ENCODE measurements at regions not wholly inside any gene's neighbourhood (a gene's known extent, or its start where the extent isn't known, plus 50 kb on each side); places are given as distances from the start of the nearest gene placed in this dataset.

DNA sequence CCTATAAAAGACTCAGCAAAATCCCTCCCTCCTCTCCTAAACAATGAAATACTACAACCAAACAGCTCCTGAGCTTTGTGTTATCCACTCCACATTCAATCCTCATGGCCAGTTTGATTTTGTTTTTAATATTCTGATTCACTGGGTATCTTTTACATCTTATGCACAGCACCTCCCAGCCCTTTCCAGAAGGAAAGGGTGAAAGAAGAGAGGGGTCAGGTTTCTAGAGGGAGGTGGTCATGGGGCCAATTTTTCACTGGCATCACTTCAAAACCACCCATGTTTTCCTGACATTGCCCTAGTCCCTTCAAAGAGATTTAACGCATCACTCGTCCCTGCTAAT is 315.6 kb downstream of the LPIN1 start:
- DNase-seq = no peak

DNA sequence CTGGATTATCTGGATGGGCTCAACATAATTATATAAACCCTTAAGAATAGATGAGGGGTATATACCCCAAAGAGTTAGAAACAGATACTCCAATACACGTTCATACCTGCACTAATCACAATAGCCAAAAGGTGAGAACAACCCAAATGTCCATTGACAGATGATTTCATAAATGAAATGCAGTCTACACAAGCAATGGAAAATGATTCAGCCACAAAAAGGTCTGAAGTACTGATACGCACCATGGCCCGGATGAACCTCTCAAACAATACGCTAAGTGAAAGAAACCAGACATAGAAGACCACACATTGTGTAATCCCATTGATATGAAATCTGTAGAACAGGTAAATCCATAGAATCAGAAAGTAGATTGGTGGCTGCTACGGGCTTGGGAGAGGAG is 316.8 kb downstream of the LPIN1 start:
- no peak for DNase-seq

DNA sequence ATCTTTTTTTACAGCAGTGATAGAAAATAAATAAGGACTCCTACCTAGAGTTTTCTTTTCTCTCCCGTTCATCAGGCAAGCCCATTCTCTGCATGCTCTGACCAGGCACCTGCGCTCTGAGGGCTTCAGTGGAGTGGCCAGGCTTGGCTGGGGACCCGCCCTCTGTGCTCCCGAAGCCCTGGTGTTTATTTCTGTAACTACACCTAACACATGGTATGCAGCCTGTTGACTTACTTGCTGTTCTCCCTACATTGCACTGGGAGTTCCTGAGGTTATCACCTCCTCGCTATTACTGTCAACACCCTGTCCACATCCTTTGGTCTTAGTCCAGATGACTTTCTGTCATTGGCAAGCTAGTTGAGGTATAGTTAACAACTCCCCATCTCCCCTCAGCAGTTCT is 317.7 kb downstream of the LPIN1 start:
- DNase-seq = no peak

DNA sequence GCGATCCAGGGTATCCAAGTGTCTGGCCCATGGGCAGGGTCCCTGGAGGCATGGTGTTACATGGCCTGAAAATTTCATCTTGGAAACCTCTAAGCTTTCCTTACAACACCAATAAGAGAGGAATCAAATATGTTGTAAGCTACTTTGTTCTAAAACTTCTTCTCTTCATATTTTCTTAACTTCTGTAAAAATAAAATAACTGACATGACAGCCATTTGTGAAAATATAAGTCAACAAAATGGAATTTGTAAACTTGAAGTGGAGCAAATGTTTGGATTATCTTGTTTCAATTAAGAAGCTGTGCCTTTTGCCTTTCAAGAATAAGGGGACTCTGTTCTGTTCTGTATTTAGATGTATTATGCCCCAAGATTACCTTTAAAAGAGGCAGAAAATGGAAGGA is 319.7 kb downstream of the LPIN1 start:
- no peak for DNase-seq

DNA sequence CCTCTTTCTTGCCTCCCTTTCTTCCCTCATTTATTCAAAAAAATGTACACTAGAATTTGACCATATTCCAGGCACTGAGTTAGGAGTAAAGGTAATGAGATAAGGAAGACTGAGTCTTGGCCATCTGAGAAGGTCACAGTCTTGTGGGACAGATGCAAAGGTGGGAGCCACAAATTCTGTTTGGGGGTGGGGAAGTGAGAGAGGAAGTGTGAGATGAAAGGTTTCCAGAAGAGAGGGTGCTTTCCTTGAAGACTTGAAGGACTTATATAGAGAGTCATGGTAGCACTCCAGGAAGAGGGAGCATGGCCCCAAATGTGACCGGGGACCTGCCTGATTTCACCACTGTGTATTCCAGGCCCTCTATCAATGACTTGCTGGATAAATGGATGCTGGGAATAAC is 320.6 kb downstream of the LPIN1 start:
- no peak for DNase-seq

DNA sequence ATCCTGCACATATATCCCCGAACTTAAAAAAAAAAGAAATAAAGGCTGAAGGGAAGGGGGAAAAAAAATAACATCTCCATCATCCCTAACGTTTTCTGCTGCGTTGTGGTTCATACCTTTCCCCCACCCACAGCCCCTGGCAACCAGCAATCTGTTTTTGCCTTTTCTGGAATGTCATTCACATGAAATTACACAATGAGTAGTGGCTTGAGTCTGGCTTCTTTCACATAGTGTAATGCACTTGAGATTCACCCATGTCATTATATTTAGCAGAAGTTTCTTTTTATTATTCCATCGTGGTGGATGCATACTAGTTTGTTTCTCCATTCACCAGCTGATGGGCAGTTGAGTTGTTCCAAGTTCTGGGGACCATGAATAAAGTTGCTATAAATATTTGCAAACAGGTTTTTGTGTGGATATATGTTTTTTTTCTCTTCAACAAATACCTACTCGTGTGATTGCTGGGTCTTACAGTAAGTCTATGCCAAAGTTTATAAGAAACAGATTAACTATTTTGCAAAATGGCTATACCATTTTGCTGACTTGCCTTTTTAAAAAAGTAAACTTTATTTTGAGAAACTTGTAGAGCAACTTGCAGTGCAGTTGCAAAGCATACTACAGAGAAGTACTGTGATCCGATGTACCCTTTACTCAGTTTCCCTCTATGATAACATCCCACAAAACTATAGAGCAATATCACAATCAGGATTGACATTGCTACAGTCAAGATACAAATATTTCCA is 322.5 kb downstream of the LPIN1 start:
- DNase-seq = no peak

DNA sequence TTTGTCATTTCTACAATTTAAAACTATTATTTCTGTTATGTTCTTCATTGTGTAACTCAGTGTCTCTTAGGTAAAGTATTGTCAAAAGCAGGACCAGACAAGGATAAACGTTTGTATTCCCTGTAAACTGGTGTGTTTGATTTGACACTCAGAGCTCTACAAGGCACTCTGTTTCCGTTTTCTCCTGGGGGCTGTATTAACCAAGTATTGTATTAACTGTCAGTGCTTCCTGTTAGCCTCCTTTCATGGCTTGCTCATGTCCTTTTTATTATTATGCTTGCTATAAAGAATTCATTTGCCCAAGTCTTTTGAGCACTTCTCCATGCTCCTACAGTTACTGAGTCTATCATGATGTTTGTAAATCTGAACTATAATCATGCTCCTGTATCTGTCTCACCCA is 323.7 kb downstream of the LPIN1 start:
- DNase-seq = no peak

DNA sequence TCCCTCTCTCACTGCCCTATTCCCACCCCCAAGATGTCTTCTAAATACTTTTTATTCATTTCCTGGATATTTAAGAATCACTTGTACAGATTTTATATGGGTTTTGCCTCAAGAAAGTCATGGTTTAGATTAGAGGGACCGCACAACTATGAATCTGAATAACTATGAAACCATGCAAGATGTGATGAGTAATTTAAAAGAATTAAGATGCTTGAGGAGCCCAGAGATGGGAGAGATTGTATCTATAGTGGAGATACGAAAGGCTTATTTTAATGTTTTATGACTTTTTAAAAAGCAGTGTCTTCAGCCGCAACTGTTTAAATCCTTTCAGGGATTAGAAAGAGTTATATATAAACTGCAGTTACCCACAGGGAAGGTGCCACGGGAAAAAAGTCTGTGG is 324.1 kb downstream of the LPIN1 start:
- no peak for DNase-seq

DNA sequence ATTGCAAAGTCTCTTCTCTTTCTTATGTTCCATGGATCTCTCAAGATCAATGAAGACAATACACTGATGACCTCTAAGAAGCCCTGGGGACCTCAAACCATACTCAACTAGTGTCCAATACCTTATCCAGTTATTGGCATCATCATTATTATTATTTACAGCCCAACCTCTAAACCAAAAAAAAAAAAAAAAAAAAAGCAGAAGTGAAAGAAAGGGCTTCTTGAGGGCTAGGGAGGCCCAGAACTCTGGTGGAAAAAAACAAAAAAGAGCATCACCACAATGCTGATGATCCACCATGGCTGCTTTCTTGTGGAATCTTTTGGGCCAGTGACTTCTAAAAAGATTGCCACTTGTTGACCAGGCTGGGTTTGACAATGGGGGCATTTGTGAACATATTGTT is 324.9 kb downstream of the LPIN1 start:
- no peak for DNase-seq

DNA sequence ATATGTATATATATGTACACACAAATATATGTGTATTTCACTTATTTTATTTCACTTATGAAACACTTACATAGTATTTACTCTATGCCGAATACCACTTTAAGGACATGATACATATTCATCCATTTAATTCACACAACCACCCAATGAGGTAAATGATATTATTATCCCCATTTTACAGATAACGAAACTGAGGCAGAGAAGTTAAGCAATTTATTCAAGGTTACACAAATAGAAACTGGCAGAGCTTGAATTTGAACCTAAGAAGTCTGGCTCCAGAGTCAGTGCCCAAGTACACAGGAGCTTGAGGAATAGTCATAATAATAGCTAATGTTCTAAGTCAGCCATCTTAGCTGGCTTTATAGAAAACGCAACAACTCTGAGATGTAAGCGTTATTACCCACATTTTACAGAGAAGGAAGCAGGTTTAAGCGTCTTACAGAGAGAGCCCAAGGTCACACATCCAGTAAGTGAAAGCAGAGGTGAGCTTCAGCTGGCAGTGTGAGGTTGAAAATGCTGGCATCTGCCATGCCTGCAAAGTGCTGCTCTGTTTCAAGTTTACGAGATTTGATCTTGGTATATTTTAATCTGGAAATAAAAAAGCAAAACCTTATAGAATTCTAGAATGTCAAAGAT is 326.9 kb downstream of the LPIN1 start:
- DNase-seq = no peak

DNA sequence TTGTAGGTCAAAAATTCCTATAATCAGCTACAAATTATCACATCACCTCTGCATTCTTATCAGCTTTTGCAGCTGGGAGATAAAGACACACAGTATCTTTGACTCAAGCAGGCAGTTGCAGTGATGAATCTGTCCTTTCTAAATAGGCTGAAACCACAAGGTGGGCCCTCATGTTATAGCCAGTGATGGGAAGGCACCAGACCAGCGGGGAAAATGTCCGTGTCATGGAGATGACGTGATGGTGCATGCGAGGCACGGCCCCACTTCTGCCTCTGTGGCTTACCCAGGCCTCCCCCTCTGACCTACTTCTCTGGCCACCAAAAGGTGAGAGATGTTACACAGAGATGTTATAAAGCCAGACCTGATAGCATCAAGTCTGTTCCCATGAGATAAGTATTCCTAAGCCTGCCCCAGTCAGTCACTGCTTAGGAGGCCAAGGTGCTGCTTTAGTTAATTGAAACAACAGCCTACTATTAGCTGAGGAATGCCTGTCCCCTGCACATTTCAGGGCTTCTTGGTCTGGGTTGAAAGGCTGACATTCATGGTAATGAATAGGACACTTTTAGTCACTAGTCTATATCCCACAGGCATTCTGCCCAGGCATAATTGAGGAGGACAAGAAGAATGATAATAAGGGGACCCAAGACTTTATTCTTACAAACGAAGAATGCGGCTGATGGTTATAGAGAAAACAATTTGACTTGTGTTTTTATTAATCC is 327.9 kb downstream of the LPIN1 start:
- DNase-seq = no peak

DNA sequence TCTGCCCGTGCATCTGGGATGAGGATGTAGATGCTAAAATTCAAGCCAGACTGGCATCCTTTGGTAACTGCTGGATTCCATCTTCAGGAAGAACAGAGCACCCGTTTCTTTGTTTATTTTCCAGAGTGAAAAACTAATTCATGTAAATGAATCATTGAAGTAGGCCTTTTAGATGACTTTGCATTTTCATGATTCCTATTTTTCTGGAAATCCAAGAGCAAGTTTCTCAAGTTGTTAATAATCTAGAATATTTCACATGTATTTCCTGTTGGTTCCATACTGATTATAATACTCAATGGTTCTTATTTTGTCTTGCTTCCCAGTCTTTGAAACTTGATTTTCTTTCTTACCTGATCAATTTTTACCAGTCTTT is 328.4 kb downstream of the LPIN1 start:
- DNase-seq = no peak

DNA sequence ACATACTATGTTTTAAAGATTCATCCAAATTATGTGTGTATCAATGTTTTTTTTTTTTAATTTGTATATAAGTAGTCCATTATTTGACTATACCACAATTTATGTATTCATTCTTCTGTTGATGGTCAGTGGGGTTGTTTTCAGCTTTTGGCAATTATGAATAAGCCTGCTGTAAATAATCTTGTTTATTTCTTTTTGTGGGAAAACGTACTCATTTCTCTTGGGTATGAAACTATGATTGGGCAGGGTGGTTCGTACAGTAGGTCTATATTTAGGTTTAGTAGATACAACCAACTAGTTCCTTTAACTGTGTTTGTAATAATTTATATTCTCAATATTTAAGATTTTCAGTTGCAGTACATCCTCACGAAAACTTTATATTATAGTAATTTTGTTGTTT is 329.2 kb downstream of the LPIN1 start:
- no peak for DNase-seq

DNA sequence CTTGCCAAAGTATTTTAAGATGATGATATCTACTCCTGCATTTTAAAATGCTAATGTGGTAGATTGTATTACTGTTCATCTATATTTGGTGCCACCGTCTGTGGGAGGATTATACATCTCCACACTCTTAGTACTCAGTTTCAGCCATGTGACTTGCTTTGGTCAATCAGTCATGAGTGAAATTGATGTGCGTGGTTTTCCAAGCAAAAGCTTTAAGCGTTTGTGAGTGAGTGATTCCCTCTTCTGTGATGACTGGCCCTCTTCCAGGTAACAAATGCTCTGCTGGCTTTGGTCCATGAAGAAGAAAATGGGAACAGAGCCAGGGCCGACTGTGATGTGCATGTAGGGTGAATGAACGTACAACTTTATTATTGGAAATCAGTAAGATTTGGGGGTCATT is 330.4 kb downstream of the LPIN1 start:
- DNase-seq = peak; percentile 17

DNA sequence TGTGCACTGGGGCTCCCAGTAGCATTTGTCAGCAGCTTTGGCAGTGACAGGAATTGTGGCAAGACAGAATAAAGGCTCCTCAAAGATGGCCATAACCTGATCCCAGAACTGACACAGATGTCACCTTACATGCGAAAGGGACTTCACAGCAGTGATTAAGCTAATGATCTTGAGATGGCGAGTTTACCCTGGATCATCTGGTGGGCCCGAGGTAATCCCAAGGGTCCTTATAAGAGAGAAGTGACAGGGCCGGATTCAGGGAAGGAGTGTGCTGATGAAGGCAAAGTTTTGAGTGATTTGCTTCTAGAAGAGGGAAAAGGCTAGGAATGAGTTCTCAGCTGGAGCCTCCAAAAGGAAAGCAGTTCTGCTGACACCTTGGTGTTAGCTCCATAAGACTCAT is 333.9 kb downstream of the LPIN1 start:
- no peak for DNase-seq

DNA sequence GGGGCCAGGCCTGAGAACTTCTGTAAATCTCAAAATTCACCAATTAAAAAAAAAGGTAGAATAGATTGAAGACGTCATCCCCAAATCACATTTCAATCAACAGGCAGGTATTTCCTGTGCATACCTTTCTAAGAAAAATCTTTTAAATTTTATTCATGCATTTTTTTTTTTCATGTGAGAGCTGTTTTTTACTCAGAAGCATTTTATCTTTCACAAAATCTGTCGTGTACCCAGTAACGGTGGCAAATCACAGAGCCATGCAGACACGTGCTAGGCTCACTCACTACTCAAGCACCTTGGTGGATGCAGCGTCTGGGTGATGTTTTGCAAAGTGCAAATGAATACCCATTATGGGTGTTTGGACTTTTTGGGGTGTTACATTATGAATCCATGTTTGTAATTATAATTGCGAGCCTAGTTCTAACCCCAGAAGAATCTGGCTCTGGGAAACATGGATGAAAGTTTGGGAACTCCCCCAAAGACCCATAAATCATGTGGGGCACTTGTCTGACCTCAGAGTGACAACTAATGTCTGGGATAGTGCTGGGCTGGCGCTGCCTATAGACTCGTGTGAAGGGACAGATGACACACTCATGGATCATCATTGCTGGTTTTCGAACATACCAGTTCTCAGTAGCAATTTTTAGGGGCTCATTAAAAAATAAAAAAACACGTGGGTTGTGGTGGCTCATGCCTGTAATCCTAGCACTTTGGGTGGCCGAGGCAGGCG is 335.2 kb downstream of the LPIN1 start:
- peak; percentile 15 for DNase-seq

DNA sequence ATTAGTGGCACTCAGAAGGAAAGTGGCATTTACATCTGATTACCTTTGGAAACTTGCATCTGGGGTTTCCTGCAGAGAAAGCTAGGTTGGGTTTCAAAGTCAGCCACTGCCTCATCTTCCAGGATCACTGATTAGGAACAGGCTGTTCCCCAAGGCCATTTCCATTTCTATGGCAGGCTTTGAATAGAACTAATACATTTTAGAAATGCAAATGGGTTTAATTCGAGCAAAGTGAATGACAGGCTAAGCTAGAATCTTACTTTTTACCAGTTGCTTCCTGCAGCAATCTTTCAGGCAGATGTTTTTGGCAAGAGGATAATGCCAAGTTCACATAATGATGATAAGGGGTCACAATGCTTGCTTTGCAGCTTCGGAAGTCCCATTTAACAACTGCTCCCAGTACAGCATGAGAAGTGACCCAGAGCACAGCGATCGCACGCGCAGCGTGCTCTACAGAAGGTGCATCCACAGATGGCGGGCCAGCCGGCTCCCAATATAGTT is 336.7 kb downstream of the LPIN1 start:
- no peak for DNase-seq

DNA sequence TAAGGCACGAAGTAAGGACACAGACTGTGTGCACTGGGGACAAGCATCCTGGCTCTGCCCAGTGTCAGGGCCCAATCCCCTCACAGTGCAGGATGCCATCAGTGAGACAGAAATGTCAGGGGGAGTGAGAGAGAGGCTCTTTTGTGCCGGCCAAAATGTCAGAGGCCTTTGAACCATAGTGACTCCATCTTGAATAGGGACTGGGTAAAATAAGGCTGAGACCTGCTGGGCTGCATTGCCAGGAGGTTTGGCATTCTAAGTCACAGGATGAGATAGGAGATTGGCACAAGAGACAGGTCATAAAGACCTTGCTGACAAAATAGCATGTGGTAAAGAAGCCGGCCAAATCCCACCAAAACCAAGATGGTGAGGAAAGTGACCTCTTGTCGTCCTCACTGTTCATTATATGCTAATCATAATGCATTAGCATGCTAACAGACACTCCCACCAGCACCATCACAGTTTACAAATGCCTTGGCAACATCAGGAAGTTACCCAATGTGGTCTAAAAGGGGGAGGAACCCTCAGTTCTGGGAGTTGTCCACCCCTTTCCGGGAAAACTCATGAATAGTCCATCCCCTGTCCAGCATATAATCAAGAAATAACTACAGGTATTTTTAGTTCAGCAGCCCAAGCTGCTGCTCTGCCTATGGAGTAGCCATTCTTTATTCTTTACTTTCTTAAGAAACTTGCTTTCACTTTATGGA is 337.4 kb downstream of the LPIN1 start:
- DNase-seq = no peak

DNA sequence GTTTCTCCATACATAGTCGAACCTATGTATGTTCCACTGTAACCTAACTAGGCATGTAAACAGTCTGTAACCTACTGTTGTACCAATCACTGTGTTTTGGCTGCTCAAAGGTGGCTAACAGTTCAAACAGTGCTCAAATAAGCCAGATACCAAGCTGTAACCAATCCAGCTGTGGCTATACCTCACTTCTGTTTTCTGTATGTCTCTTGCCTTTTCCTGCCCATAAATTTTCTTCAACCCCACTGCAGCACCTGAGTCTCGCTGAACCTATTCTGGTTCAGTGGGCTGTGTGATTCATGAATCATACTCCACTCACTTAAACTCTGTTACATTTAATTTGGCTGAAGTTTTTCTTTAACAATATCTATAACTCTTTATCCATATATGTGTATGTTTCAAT is 340.7 kb downstream of the LPIN1 start:
- no peak for DNase-seq

DNA sequence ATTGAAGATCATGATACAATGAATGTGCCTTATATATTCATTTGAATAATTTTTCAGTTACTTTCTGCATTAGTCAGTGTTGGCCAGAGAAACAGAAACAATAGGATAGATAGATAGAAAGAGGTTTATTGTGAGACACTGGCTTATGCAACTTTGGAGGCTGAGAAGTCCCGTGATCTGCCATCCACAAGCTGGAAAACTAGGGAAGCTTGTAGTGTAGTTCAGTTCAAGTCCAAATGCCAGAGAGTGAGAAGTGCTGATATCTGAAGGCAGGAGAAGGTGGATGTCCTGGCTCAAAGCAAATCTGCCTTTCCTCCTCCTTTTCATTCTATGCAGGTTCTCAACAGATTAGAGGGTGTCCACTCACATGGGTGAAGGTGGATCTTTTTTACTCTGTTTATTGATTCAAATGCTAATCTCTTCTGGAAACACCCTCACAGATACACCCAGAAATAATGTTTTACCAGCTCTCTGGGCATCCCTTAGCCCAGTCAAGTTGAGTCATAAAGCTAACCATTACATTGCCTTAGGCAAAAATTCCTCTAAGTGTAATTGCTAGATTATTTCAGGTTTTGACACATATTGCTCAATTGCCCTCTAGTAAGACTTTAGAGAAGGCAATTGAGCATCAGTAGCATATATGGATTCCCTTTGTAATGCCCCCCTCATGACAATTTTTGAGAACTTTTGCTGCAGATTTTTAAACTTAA is 341.4 kb downstream of the LPIN1 start:
- no peak for DNase-seq

DNA sequence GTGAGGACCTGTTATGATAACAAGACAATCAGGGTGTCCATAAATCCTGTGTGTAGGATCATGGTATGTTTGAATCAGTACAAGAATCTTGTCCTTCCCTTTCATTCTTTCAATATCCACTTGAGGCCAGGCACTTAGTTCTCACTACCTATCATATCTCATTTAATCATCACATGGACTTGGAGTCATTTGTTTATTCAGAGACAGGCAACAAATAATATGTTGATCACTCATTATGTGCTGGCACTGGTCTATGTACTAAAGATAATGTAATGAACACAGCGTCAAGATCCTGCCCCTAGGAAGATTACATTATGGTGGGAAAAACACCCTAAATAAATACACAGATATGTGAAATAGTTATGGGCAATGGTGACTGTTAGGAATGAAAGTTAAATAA is 342.6 kb downstream of the LPIN1 start:
- no peak for DNase-seq

DNA sequence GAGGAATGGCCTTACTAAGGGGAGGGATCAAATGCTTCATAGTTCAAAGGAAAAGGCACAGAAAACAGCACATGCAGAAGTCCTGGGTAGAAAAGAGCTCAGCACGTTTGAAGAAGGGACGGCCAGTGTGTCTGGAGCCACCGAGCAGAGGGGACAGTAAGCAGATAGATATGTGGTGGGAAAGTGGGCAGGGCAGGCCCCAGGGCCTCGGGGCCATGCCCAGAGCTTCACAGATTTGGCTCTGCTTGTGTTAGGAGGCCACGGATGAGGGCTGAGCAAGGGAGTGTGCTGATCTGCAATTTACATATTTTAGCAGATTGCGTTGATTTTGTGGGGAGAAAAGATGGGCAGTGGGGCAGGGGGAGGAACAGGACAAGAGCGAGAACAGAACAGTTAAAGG is 343.1 kb downstream of the LPIN1 start:
- DNase-seq = no peak

Measured in activated CD4-positive, alpha-beta T cell treated with anti-CD3 and anti-CD28 coated beads for 48 hours (primary cell).